ENCODE measurements at regions not wholly inside any gene's neighbourhood (a gene's known extent, or its start where the extent isn't known, plus 50 kb on each side); places are given as distances from the start of the nearest gene placed in this dataset.
"Not testable (repeated sequence)": the region's sequence is repeated elsewhere in the genome, so short reads cannot be mapped to it uniquely, and the experiment has no call there.

GRCh38 chr5:12214267-12215015, 310.2 kb upstream of the CTNND2 start:
- DNase-seq: no peak

- DNase-seq: no peak
These were observed 304.3 kb upstream of the CTNND2 start for GRCh38 chr5:12208366-12209100.

- no peak for DNase-seq
These were observed 300.5 kb upstream of the CTNND2 start for GRCh38 chr5:12204761-12205160.

- no peak for DNase-seq
These were observed 289.3 kb upstream of the CTNND2 start for GRCh38 chr5:12193536-12193935.

- DNase-seq: no peak
These were observed 278.8 kb upstream of the CTNND2 start for GRCh38 chr5:12183003-12183402.

- DNase-seq: no peak
These were observed 273.6 kb upstream of the CTNND2 start for GRCh38 chr5:12177851-12178250.

GRCh38 chr5:12177225-12177624, 273.0 kb upstream of the CTNND2 start:
- no peak for DNase-seq

- no peak for DNase-seq
These were observed 271.8 kb upstream of the CTNND2 start for GRCh38 chr5:12175914-12176585.

- no peak for DNase-seq
These were observed 270.5 kb upstream of the CTNND2 start for GRCh38 chr5:12174734-12175133.

GRCh38 chr5:12169536-12169935, 265.3 kb upstream of the CTNND2 start:
- no peak for DNase-seq

- no peak for DNase-seq
These were observed 258.6 kb upstream of the CTNND2 start for GRCh38 chr5:12162863-12163262.

GRCh38 chr5:12147513-12147912, 243.3 kb upstream of the CTNND2 start:
- no peak for DNase-seq

- no peak for DNase-seq
These were observed 237.2 kb upstream of the CTNND2 start for GRCh38 chr5:12141496-12141895.

- DNase-seq: no peak
These were observed 229.3 kb upstream of the CTNND2 start for GRCh38 chr5:12133520-12133919.

- not testable (repeated sequence) for DNase-seq
These were observed 226.8 kb upstream of the CTNND2 start for GRCh38 chr5:12131020-12131419.

- no peak for DNase-seq
These were observed 221.6 kb upstream of the CTNND2 start for GRCh38 chr5:12125895-12126294.

- DNase-seq: no peak
These were observed 215.4 kb upstream of the CTNND2 start for GRCh38 chr5:12119657-12120056.

GRCh38 chr5:12114075-12114474, 209.8 kb upstream of the CTNND2 start:
- no peak for DNase-seq

GRCh38 chr5:12113062-12113461, 208.8 kb upstream of the CTNND2 start:
- no peak for DNase-seq

- DNase-seq: no peak
These were observed 207.0 kb upstream of the CTNND2 start for GRCh38 chr5:12111261-12111660.

- DNase-seq: no peak
These were observed 206.4 kb upstream of the CTNND2 start for GRCh38 chr5:12110629-12111028.

GRCh38 chr5:12109075-12109688, 204.9 kb upstream of the CTNND2 start:
- no peak for DNase-seq

- no peak for DNase-seq
These were observed 197.9 kb upstream of the CTNND2 start for GRCh38 chr5:12102151-12102550.

GRCh38 chr5:12100542-12100941, 196.3 kb upstream of the CTNND2 start:
- no peak for DNase-seq

Data from SHP77 treated with DMSO at 0.1 percent for 48 hours (cell line).